ENCODE measurements at regions not wholly inside any gene's neighbourhood (a gene's known extent, or its start where the extent isn't known, plus 50 kb on each side); places are given as distances from the start of the nearest gene placed in this dataset.

- Histone ChIP-seq H3K9me3 (no peaks in the 10 kb centered on the region), H3K27me3 (no peaks in the 10 kb centered on the region), H3K27ac (no peak overlapping the region), H3K4me3 (no peak overlapping the region), H3K4me1 (no peaks in the 10 kb centered on the region), H3K36me3 (no peaks in the 10 kb centered on the region)
- no peak for DNase-seq (ENCODE audit: extremely low spot score in 2 of 2)
- TF ChIP-seq POLR2A (IDR thresholded peaks at IDR 0.05) (no peak), POLR2AphosphoS5 (IDR thresholded peaks at IDR 0.05; ENCODE audit: insufficient read depth in 1 of 2, low read depth in 1 of 2) (peak in 1 of 2 donors; percentile 27), CTCF (IDR thresholded peaks at IDR 0.05) (no peak)
- intact Hi-C loops (cut with DNase I) = no loop called here
Measured at GRCh38 chr17:71516149-71516548, 604.7 kb upstream of the SOX9 start.

GRCh38 chr17:71519285-71519684 is 601.5 kb upstream of the SOX9 start:
- H3K36me3 ChIP-seq = no peaks in the 10 kb centered on the region
- no peak for TF ChIP-seq CTCF (IDR thresholded peaks at IDR 0.05)
- no peak for TF ChIP-seq POLR2A (IDR thresholded peaks at IDR 0.05)
- no peak for TF ChIP-seq POLR2AphosphoS5 (IDR thresholded peaks at IDR 0.05; ENCODE audit: insufficient read depth in 1 of 2, low read depth in 1 of 2)
- H3K4me1 ChIP-seq = no peaks in the 10 kb centered on the region
- H3K27ac ChIP-seq = no peak overlapping the region
- no peak for DNase-seq (ENCODE audit: extremely low spot score in 2 of 2)
- no peaks in the 10 kb centered on the region for H3K9me3 ChIP-seq
- H3K27me3 ChIP-seq = no peaks in the 10 kb centered on the region
- H3K4me3 ChIP-seq = no peak overlapping the region
- intact Hi-C loops (cut with DNase I) = no loop called here

- Histone ChIP-seq H3K27me3 (no peaks in the 10 kb centered on the region), H3K27ac (no peak overlapping the region), H3K9me3 (no peaks in the 10 kb centered on the region), H3K4me1 (no peaks in the 10 kb centered on the region), H3K36me3 (no peaks in the 10 kb centered on the region), H3K4me3 (no peak overlapping the region)
- intact Hi-C loops (cut with DNase I) = no loop called here
- no peak for DNase-seq (ENCODE audit: extremely low spot score in 2 of 2)
- no peak for TF ChIP-seq POLR2AphosphoS5 (IDR thresholded peaks at IDR 0.05; ENCODE audit: insufficient read depth in 1 of 2, low read depth in 1 of 2)
- no peak for TF ChIP-seq POLR2A (IDR thresholded peaks at IDR 0.05)
- TF ChIP-seq CTCF (IDR thresholded peaks at IDR 0.05) = no peak
Measured at GRCh38 chr17:71521724-71522123, 599.1 kb upstream of the SOX9 start.

GRCh38 chr17:71522383-71522782 is 598.4 kb upstream of the SOX9 start:
- H3K4me1 ChIP-seq = no peaks in the 10 kb centered on the region
- no peaks in the 10 kb centered on the region for H3K27me3 ChIP-seq
- no peaks in the 10 kb centered on the region for H3K9me3 ChIP-seq
- H3K27ac ChIP-seq = no peak overlapping the region
- no peak for DNase-seq (ENCODE audit: extremely low spot score in 2 of 2)
- no peak for TF ChIP-seq CTCF (IDR thresholded peaks at IDR 0.05)
- TF ChIP-seq POLR2AphosphoS5 (IDR thresholded peaks at IDR 0.05; ENCODE audit: insufficient read depth in 1 of 2, low read depth in 1 of 2) = no peak
- no peak for TF ChIP-seq POLR2A (IDR thresholded peaks at IDR 0.05)
- no peaks in the 10 kb centered on the region for H3K36me3 ChIP-seq
- H3K4me3 ChIP-seq = no peak overlapping the region
- intact Hi-C loops (cut with DNase I) = no loop called here

GRCh38 chr17:71527311-71527710 is 593.5 kb upstream of the SOX9 start:
- no peak for TF ChIP-seq POLR2AphosphoS5 (IDR thresholded peaks at IDR 0.05; ENCODE audit: insufficient read depth in 1 of 2, low read depth in 1 of 2)
- Histone ChIP-seq H3K4me3 (no peak overlapping the region), H3K27me3 (no peaks in the 10 kb centered on the region), H3K4me1 (no peaks in the 10 kb centered on the region), H3K9me3 (no peaks in the 10 kb centered on the region), H3K36me3 (no peaks in the 10 kb centered on the region), H3K27ac (no peak overlapping the region)
- DNase-seq (ENCODE audit: extremely low spot score in 2 of 2) = no peak
- intact Hi-C loops (cut with DNase I) = no loop called here

- DNase-seq (ENCODE audit: extremely low spot score in 2 of 2) = no peak
- no peaks in the 10 kb centered on the region for H3K27me3 ChIP-seq
- intact Hi-C loops (cut with DNase I) = no loop called here
Measured at GRCh38 chr17:71528210-71528609, 592.6 kb upstream of the SOX9 start.

More at GRCh38 chr17:71528210-71528609, 592.6 kb upstream of the SOX9 start:
- Histone ChIP-seq H3K9me3 (no peaks in the 10 kb centered on the region), H3K27ac (no peak overlapping the region), H3K4me1 (no peaks in the 10 kb centered on the region), H3K4me3 (no peak overlapping the region), H3K36me3 (no peaks in the 10 kb centered on the region)
- TF ChIP-seq CTCF (IDR thresholded peaks at IDR 0.05) = no peak
- TF ChIP-seq POLR2A (IDR thresholded peaks at IDR 0.05) = no peak
- TF ChIP-seq POLR2AphosphoS5 (IDR thresholded peaks at IDR 0.05; ENCODE audit: insufficient read depth in 1 of 2, low read depth in 1 of 2) = no peak

All from vagina (tissue), 2 donors.